Thoracic aorta (tissue), 2 donors: ENCODE measurements at regions not wholly inside any gene's neighbourhood (a gene's known extent, or its start where the extent isn't known, plus 50 kb on each side); places are given as distances from the start of the nearest gene placed in this dataset.

Experiments
- ATAC-seq: fragments of 150-250 bp; one replicate; pipeline ENCODE4 v1.8.0; 2017; ENCODE audit warnings: low read depth; ENCODE audit not compliant: insufficient number of reproducible peaks, low FRiP score
- DNase-seq: peaks from one replicate; pipeline ENCODE4 v3.0.0-alpha.2; 2020; ENCODE audit warnings: low spot score
- H3K27ac ChIP-seq, 2 donors: fragments of 200-600 bp; sonication (generic); 1 replicate in 1 of 2; 2 replicates in 1 of 2; pipeline ENCODE4 v1.5.1; 2016; ENCODE audit warnings: mild to moderate bottlenecking in 2 of 2, moderate library complexity in 2 of 2
- H3K27me3 ChIP-seq: fragments of 200-600 bp; sonication (generic); replicated peaks from 2 replicates; pipeline ENCODE4 v1.6.0; 2016; ENCODE audit warnings: mild to moderate bottlenecking; ENCODE audit not compliant: insufficient read depth
- H3K36me3 ChIP-seq: fragments of 200-600 bp; sonication (generic); one replicate; pipeline ENCODE4 v1.5.1; 2016
- H3K4me1 ChIP-seq, 2 donors: fragments of 200-600 bp; sonication (generic); 1 replicate in 1 of 2; 2 replicates in 1 of 2; pipeline versions ENCODE4 v1.5.1 to v1.6.0; 2016; ENCODE audit warnings: low read depth in 2 of 2, mild to moderate bottlenecking in 1 of 2; ENCODE audit not compliant: control insufficient read depth in 1 of 2
- H3K4me3 ChIP-seq: fragments of 200-600 bp; sonication (generic); 2 replicates; pipeline ENCODE4 v1.5.1; 2016; ENCODE audit warnings: mild to moderate bottlenecking
- H3K9me3 ChIP-seq: fragments of 200-600 bp; sonication (generic); 2 replicates; pipeline ENCODE4 v1.5.1; 2016
- TF ChIP-seq, protein P1 (sequence below): fragments of 200-600 bp; sonication (generic); IDR thresholded peaks from one replicate; pipeline ENCODE4 v1.5.1; 2019; ENCODE audit warnings: antibody characterized with exemption

DNA sequence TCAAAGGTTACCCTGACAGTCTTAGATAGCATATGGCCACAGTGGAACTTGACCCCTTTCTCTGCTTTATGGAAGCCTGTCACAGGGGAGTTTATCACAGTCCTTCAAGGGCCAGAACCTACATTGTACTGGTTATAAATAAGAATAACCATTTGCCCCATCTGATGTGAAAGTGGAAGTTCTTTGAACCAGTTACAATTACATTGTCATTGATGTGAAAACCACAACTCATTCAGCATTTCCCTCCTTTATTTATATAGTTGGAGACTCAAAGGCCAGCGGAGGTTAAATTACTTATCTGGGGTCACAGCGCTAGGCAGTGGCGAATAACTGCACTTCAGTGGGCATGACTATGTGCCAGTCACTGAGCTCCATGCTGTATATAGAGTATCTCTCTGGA lies 60.5 kb upstream of the TBC1D5 start:
- H3K27ac ChIP-seq, result no peak overlapping the region
- DNase-seq (no peak), ATAC-seq (no peak)
- H3K27me3 ChIP-seq, result no peaks in the 10 kb centered on the region
- no peak overlapping the region for H3K4me3 ChIP-seq
- TF ChIP-seq, protein P1, sequence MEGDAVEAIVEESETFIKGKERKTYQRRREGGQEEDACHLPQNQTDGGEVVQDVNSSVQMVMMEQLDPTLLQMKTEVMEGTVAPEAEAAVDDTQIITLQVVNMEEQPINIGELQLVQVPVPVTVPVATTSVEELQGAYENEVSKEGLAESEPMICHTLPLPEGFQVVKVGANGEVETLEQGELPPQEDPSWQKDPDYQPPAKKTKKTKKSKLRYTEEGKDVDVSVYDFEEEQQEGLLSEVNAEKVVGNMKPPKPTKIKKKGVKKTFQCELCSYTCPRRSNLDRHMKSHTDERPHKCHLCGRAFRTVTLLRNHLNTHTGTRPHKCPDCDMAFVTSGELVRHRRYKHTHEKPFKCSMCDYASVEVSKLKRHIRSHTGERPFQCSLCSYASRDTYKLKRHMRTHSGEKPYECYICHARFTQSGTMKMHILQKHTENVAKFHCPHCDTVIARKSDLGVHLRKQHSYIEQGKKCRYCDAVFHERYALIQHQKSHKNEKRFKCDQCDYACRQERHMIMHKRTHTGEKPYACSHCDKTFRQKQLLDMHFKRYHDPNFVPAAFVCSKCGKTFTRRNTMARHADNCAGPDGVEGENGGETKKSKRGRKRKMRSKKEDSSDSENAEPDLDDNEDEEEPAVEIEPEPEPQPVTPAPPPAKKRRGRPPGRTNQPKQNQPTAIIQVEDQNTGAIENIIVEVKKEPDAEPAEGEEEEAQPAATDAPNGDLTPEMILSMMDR, result no peak
- H3K4me1 ChIP-seq, result no peaks in the 10 kb centered on the region
- no peaks in the 10 kb centered on the region for H3K36me3 ChIP-seq
- H3K9me3 ChIP-seq, result no peaks in the 10 kb centered on the region

DNA sequence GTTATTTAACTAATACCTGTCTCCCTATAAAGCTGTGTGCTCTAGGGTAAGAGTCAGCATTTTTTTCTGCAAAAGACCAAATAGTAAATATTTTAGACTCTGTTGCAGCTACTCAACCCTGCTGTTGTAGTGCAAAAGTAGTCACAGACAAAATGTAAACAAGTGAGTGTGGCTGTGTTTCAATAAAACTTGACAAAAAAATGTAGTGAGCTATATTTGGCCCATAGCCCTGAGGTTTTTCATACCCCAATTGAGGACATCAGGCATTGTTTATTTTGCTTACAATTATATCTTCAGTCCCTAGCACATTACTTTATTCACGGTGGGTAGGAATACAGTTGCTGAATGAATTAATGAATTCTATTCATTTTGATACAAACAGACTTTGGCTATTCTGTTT lies 58.7 kb upstream of the TBC1D5 start:
- ATAC-seq (no peak), DNase-seq (no peak)
- H3K27ac ChIP-seq, result no peak overlapping the region
- H3K27me3 ChIP-seq, result no peaks in the 10 kb centered on the region
- no peaks in the 10 kb centered on the region for H3K4me1 ChIP-seq
- TF ChIP-seq, protein P1, result no peak
- no peaks in the 10 kb centered on the region for H3K36me3 ChIP-seq
- no peak overlapping the region for H3K4me3 ChIP-seq
- no peaks in the 10 kb centered on the region for H3K9me3 ChIP-seq

DNA sequence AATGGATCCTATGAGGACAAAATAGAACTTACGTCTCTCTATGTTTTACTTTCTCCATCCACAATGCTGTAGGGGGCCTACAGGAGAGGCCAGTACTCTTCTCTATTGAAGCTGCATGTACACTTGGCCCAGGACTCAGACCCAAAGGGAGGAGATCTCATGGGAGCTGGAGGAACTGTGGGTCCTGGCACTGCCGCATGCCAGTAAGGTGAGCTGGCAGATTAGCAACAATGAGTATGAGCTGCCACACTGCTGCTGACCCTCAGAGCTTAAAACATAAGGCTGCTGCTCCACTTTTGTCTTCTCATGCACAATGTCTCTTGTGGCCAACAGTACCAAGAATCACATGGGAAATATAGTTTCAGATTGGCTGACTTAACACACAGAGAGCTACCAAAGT lies 57.8 kb upstream of the TBC1D5 start:
- DNase-seq (no peak), ATAC-seq (no peak)
- no peak overlapping the region for H3K27ac ChIP-seq
- TF ChIP-seq, protein P1, result no peak
- H3K36me3 ChIP-seq, result no peaks in the 10 kb centered on the region
- no peaks in the 10 kb centered on the region for H3K27me3 ChIP-seq
- H3K9me3 ChIP-seq, result no peaks in the 10 kb centered on the region
- no peaks in the 10 kb centered on the region for H3K4me1 ChIP-seq
- no peak overlapping the region for H3K4me3 ChIP-seq

DNA sequence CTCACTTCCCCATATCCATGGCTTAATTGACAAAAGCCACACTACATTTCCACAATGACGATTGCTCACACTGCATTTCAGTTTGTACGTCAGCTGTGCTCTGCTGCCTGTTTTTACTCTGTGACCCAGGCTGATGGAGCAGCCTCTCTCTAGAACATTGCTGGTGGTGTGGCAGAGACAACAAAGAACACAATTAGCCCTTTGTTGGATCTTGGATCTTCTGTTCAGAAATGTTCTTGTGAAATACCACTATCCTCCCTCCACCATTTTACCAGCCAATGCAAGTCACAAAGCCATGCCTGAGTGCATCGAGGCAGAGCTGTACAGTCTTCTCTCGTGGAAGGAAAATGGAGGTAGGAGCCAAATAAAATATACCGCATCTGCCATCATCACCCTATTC lies 56.9 kb upstream of the TBC1D5 start:
- Histone ChIP-seq H3K27ac (no peak overlapping the region), H3K4me3 (no peak overlapping the region), H3K4me1 (no peaks in the 10 kb centered on the region), H3K27me3 (no peaks in the 10 kb centered on the region), H3K36me3 (no peaks in the 10 kb centered on the region), H3K9me3 (no peaks in the 10 kb centered on the region)
- DNase-seq, result no peak
- TF ChIP-seq, protein P1, result no peak
- no peak for ATAC-seq

DNA sequence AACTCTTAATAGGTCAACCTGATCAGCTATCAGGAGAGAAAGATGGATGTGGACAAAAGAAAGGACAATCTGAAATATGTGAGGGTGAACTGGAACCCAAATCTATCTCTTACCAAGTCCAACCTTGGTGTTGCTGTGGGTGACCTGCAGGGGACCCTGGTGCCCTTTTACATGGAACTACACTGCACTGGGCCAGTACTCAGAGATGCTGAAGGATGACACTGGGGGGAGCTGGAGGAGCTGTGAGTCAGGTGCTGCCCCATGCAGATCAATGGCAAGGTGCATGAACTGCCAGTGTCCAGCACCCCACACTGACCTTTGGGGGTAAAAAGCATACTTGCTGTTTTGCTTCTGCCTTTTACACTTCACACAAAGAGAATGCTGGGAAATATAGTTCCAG lies 55.6 kb upstream of the TBC1D5 start:
- no peaks in the 10 kb centered on the region for H3K9me3 ChIP-seq
- no peak overlapping the region for H3K27ac ChIP-seq
- no peak for ATAC-seq
- no peaks in the 10 kb centered on the region for H3K36me3 ChIP-seq
- TF ChIP-seq, protein P1, result no peak
- H3K4me1 ChIP-seq, result no peaks in the 10 kb centered on the region
- no peak overlapping the region for H3K4me3 ChIP-seq
- no peak for DNase-seq
- no peaks in the 10 kb centered on the region for H3K27me3 ChIP-seq
